ENCODE measurements at regions not wholly inside any gene's neighbourhood (a gene's known extent, or its start where the extent isn't known, plus 50 kb on each side); places are given as distances from the start of the nearest gene placed in this dataset.

- Mint-ChIP-seq H3K36me3 (ENCODE audit: low read depth) (no peaks in the 10 kb centered on the region), H3K9me3 (no peaks in the 10 kb centered on the region), H3K4me3 (ENCODE audit: low read depth) (no peak overlapping the region), H3K27ac (no peak overlapping the region), H3K27me3 (ENCODE audit: low read depth) (no peaks in the 10 kb centered on the region), H3K4me1 (ENCODE audit: low read depth) (no peaks in the 10 kb centered on the region)
- DNase-seq (ENCODE audit: low spot score) = no peak
- intact Hi-C loops (cut with micrococcal nuclease) = no loop called here
These were observed 335.4 kb downstream of the LRIG3 start for GRCh38 chr12:58584880-58585279.

- H3K9me3 Mint-ChIP-seq = no peaks in the 10 kb centered on the region
- no peaks in the 10 kb centered on the region for H3K36me3 Mint-ChIP-seq (ENCODE audit: low read depth)
- H3K27ac Mint-ChIP-seq = no peak overlapping the region
- no peaks in the 10 kb centered on the region for H3K4me1 Mint-ChIP-seq (ENCODE audit: low read depth)
- intact Hi-C loops (cut with micrococcal nuclease) = no loop called here
- H3K4me3 Mint-ChIP-seq (ENCODE audit: low read depth) = no peak overlapping the region
- no peaks in the 10 kb centered on the region for H3K27me3 Mint-ChIP-seq (ENCODE audit: low read depth)
- no peak for DNase-seq (ENCODE audit: low spot score)
These were observed 333.5 kb downstream of the LRIG3 start for GRCh38 chr12:58586762-58587161.

GRCh38 chr12:58588770-58589169 is 331.5 kb downstream of the LRIG3 start:
- Mint-ChIP-seq H3K9me3 (no peaks in the 10 kb centered on the region), H3K4me1 (ENCODE audit: low read depth) (no peaks in the 10 kb centered on the region)

GRCh38 chr12:58592475-58593207 is 327.7 kb downstream of the LRIG3 start:
- no peak for DNase-seq (ENCODE audit: low spot score)
- H3K9me3 Mint-ChIP-seq = no peaks in the 10 kb centered on the region
- no peaks in the 10 kb centered on the region for H3K27me3 Mint-ChIP-seq (ENCODE audit: low read depth)
- no peak overlapping the region for H3K4me3 Mint-ChIP-seq (ENCODE audit: low read depth)
- no peak overlapping the region for H3K27ac Mint-ChIP-seq
- intact Hi-C loops (cut with micrococcal nuclease) = no loop called here
- H3K36me3 Mint-ChIP-seq (ENCODE audit: low read depth) = no peaks in the 10 kb centered on the region
- no peaks in the 10 kb centered on the region for H3K4me1 Mint-ChIP-seq (ENCODE audit: low read depth)

More at GRCh38 chr12:58588770-58589169, 331.5 kb downstream of the LRIG3 start:
- no peaks in the 10 kb centered on the region for H3K27me3 Mint-ChIP-seq (ENCODE audit: low read depth)
- DNase-seq (ENCODE audit: low spot score) = no peak
- H3K4me3 Mint-ChIP-seq (ENCODE audit: low read depth) = no peak overlapping the region
- intact Hi-C loops (cut with micrococcal nuclease) = no loop called here
- H3K27ac Mint-ChIP-seq = no peak overlapping the region
- no peaks in the 10 kb centered on the region for H3K36me3 Mint-ChIP-seq (ENCODE audit: low read depth)

GRCh38 chr12:58593557-58594304 is 326.6 kb downstream of the LRIG3 start:
- intact Hi-C loops (cut with micrococcal nuclease) = no loop called here
- Mint-ChIP-seq H3K27ac (no peak overlapping the region), H3K4me3 (ENCODE audit: low read depth) (no peak overlapping the region), H3K36me3 (ENCODE audit: low read depth) (no peaks in the 10 kb centered on the region), H3K27me3 (ENCODE audit: low read depth) (no peaks in the 10 kb centered on the region), H3K9me3 (no peaks in the 10 kb centered on the region), H3K4me1 (ENCODE audit: low read depth) (no peaks in the 10 kb centered on the region)
- DNase-seq (ENCODE audit: low spot score) = no peak

GRCh38 chr12:58596381-58596780 is 323.9 kb downstream of the LRIG3 start:
- no peaks in the 10 kb centered on the region for H3K9me3 Mint-ChIP-seq
- H3K27me3 Mint-ChIP-seq (ENCODE audit: low read depth) = no peaks in the 10 kb centered on the region
- H3K36me3 Mint-ChIP-seq (ENCODE audit: low read depth) = no peaks in the 10 kb centered on the region
- DNase-seq (ENCODE audit: low spot score) = no peak
- intact Hi-C loops (cut with micrococcal nuclease) = no loop called here
- no peaks in the 10 kb centered on the region for H3K4me1 Mint-ChIP-seq (ENCODE audit: low read depth)
- no peak overlapping the region for H3K4me3 Mint-ChIP-seq (ENCODE audit: low read depth)
- no peak overlapping the region for H3K27ac Mint-ChIP-seq

- H3K4me1 Mint-ChIP-seq (ENCODE audit: low read depth) = no peaks in the 10 kb centered on the region
- no peak overlapping the region for H3K27ac Mint-ChIP-seq
- no peak overlapping the region for H3K4me3 Mint-ChIP-seq (ENCODE audit: low read depth)
- no peaks in the 10 kb centered on the region for H3K27me3 Mint-ChIP-seq (ENCODE audit: low read depth)
- H3K9me3 Mint-ChIP-seq = peaks cover 4% of the 10 kb centered on the region
- H3K36me3 Mint-ChIP-seq (ENCODE audit: low read depth) = no peaks in the 10 kb centered on the region
- DNase-seq (ENCODE audit: low spot score) = no peak
- intact Hi-C loops (cut with micrococcal nuclease) = no loop called here
These were observed 318.8 kb downstream of the LRIG3 start for GRCh38 chr12:58601529-58601928.

- Mint-ChIP-seq H3K9me3 (peaks cover 4% of the 10 kb centered on the region), H3K27me3 (ENCODE audit: low read depth) (no peaks in the 10 kb centered on the region), H3K36me3 (ENCODE audit: low read depth) (no peaks in the 10 kb centered on the region), H3K4me1 (ENCODE audit: low read depth) (no peaks in the 10 kb centered on the region), H3K27ac (no peak overlapping the region), H3K4me3 (ENCODE audit: low read depth) (no peak overlapping the region)
- intact Hi-C loops (cut with micrococcal nuclease) = no loop called here
- no peak for DNase-seq (ENCODE audit: low spot score)
These were observed 318.1 kb downstream of the LRIG3 start for GRCh38 chr12:58602179-58602578.

- no peak for DNase-seq (ENCODE audit: low spot score)
- H3K27me3 Mint-ChIP-seq (ENCODE audit: low read depth) = no peaks in the 10 kb centered on the region
- H3K4me1 Mint-ChIP-seq (ENCODE audit: low read depth) = no peaks in the 10 kb centered on the region
- intact Hi-C loops (cut with micrococcal nuclease) = no loop called here
- no peaks in the 10 kb centered on the region for H3K36me3 Mint-ChIP-seq (ENCODE audit: low read depth)
- no peak overlapping the region for H3K4me3 Mint-ChIP-seq (ENCODE audit: low read depth)
- peaks cover 4% of the 10 kb centered on the region for H3K9me3 Mint-ChIP-seq
- no peak overlapping the region for H3K27ac Mint-ChIP-seq
These were observed 317.6 kb downstream of the LRIG3 start for GRCh38 chr12:58602736-58603135.

- intact Hi-C loops (cut with micrococcal nuclease) = no loop called here
- Mint-ChIP-seq H3K4me3 (ENCODE audit: low read depth) (no peak overlapping the region), H3K27ac (no peak overlapping the region)
These were observed 312.5 kb downstream of the LRIG3 start for GRCh38 chr12:58607805-58608204.

GRCh38 chr12:58608711-58609110 is 311.6 kb downstream of the LRIG3 start:
- Mint-ChIP-seq H3K27ac (no peak overlapping the region), H3K27me3 (ENCODE audit: low read depth) (no peaks in the 10 kb centered on the region), H3K4me1 (ENCODE audit: low read depth) (no peaks in the 10 kb centered on the region), H3K9me3 (no peaks in the 10 kb centered on the region), H3K36me3 (ENCODE audit: low read depth) (no peaks in the 10 kb centered on the region), H3K4me3 (ENCODE audit: low read depth) (no peak overlapping the region)
- no peak for DNase-seq (ENCODE audit: low spot score)
- intact Hi-C loops (cut with micrococcal nuclease) = no loop called here

More at GRCh38 chr12:58607805-58608204, 312.5 kb downstream of the LRIG3 start:
- Mint-ChIP-seq H3K9me3 (peaks cover 4% of the 10 kb centered on the region), H3K4me1 (ENCODE audit: low read depth) (no peaks in the 10 kb centered on the region), H3K27me3 (ENCODE audit: low read depth) (no peaks in the 10 kb centered on the region), H3K36me3 (ENCODE audit: low read depth) (no peaks in the 10 kb centered on the region)
- DNase-seq (ENCODE audit: low spot score) = no peak

- no peak overlapping the region for H3K4me3 Mint-ChIP-seq (ENCODE audit: low read depth)
- H3K36me3 Mint-ChIP-seq (ENCODE audit: low read depth) = no peaks in the 10 kb centered on the region
- intact Hi-C loops (cut with micrococcal nuclease) = no loop called here
- H3K27ac Mint-ChIP-seq = no peak overlapping the region
- no peak for DNase-seq (ENCODE audit: low spot score)
- no peaks in the 10 kb centered on the region for H3K9me3 Mint-ChIP-seq
- no peaks in the 10 kb centered on the region for H3K27me3 Mint-ChIP-seq (ENCODE audit: low read depth)
- no peaks in the 10 kb centered on the region for H3K4me1 Mint-ChIP-seq (ENCODE audit: low read depth)
These were observed 305.3 kb downstream of the LRIG3 start for GRCh38 chr12:58615047-58615446.

- H3K4me3 Mint-ChIP-seq (ENCODE audit: low read depth) = no peak overlapping the region
- no peak overlapping the region for H3K27ac Mint-ChIP-seq
- H3K9me3 Mint-ChIP-seq = no peaks in the 10 kb centered on the region
- no peaks in the 10 kb centered on the region for H3K27me3 Mint-ChIP-seq (ENCODE audit: low read depth)
- H3K36me3 Mint-ChIP-seq (ENCODE audit: low read depth) = no peaks in the 10 kb centered on the region
- intact Hi-C loops (cut with micrococcal nuclease) = no loop called here
- no peak for DNase-seq (ENCODE audit: low spot score)
- no peaks in the 10 kb centered on the region for H3K4me1 Mint-ChIP-seq (ENCODE audit: low read depth)
These were observed 304.7 kb downstream of the LRIG3 start for GRCh38 chr12:58615576-58615975.

Data from activated T-helper 2 cell treated with anti-CD3 and anti-CD28 coated beads, Interferon-gamma antibody, Interleukin-2, Interleukin-4, amounts not matched to agents 10 μg/mL and 5 μg/mL and 100 μg/mL, durations not matched to agents 14 hours and 24 hours and 36 hours (primary cell).